ENCODE measurements at regions not wholly inside any gene's neighbourhood (a gene's known extent, or its start where the extent isn't known, plus 50 kb on each side); places are given as distances from the start of the nearest gene placed in this dataset.

DNA sequence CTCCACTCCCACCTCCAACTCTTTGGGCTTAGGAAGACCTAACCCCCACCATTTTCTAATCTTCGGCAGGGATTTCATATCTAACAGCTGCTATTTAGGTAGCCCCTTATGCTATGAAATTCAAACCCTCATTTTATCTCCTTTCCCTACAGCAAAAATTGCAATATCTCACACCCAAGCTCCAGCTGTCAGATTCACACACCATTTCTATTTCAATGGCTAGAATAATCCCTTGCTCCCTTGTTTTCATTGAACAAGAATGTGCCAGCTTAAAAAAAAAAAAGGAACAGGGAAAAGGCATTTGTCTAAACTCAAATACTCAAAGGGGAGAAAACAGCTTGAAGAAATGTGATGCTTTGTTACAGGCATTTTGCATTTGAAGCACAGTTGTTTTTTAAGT, 850.6 kb upstream of the ACVR2A start:
- Histone ChIP-seq H3K36me3 (no peaks in the 10 kb centered on the region), H3K4me3 (no peak overlapping the region)
- 23 to 47% (median 30%) methylated on average over 1 of the region's 1 CpG for WGBS, 3 donors

DNA sequence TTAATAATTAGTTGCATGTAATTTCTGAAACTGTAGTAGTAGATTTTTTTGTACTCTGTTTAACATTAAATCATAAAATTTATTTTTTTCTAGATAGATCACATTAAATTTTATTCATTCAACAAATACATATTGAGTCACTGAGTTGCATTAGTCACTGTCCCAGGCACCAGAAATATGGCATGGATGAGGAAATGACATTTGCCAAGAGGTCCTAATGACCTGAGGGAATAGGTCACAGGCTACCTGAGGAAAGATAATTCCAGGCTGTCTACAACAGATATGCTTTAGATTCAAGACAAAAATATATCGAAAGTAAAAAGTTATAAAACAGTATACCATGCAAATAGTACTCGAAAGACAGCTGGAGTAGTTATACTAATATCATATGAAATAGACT, 852.4 kb upstream of the ACVR2A start:
- Histone ChIP-seq H3K4me1 (ENCODE audit: insufficient read depth) (no peaks in the 10 kb centered on the region), H3K27me3 (no peaks in the 10 kb centered on the region), H3K4me3 (no peak overlapping the region), H3K27ac (no peak overlapping the region), H3K9me3 (no peaks in the 10 kb centered on the region), H3K36me3 (no peaks in the 10 kb centered on the region)
- no peak for TF ChIP-seq EP300 (IDR thresholded peaks at IDR 0.05)
- no peak for TF ChIP-seq POLR2A (IDR thresholded peaks at IDR 0.05)
- TF ChIP-seq, protein P1, sequence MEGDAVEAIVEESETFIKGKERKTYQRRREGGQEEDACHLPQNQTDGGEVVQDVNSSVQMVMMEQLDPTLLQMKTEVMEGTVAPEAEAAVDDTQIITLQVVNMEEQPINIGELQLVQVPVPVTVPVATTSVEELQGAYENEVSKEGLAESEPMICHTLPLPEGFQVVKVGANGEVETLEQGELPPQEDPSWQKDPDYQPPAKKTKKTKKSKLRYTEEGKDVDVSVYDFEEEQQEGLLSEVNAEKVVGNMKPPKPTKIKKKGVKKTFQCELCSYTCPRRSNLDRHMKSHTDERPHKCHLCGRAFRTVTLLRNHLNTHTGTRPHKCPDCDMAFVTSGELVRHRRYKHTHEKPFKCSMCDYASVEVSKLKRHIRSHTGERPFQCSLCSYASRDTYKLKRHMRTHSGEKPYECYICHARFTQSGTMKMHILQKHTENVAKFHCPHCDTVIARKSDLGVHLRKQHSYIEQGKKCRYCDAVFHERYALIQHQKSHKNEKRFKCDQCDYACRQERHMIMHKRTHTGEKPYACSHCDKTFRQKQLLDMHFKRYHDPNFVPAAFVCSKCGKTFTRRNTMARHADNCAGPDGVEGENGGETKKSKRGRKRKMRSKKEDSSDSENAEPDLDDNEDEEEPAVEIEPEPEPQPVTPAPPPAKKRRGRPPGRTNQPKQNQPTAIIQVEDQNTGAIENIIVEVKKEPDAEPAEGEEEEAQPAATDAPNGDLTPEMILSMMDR (IDR thresholded peaks at IDR 0.05), result no peak
- no peak for DNase-seq
- intact Hi-C loops (cut with DNase I), result no loop called here
- WGBS, 3 donors, result 90 to 98% (median 96%) methylated on average over 2 of the region's 2 CpGs

More for the DNA sequence above, 850.6 kb upstream of the ACVR2A start:
- H3K4me1 ChIP-seq (ENCODE audit: insufficient read depth), result no peaks in the 10 kb centered on the region
- H3K27me3 ChIP-seq, result no peaks in the 10 kb centered on the region
- TF ChIP-seq POLR2A (IDR thresholded peaks at IDR 0.05), result no peak
- TF ChIP-seq EP300 (IDR thresholded peaks at IDR 0.05), result no peak
- TF ChIP-seq, protein P1 (IDR thresholded peaks at IDR 0.05), result no peak
- intact Hi-C loops (cut with DNase I), result no loop called here
- no peaks in the 10 kb centered on the region for H3K9me3 ChIP-seq
- no peak overlapping the region for H3K27ac ChIP-seq
- DNase-seq, result no peak

DNA sequence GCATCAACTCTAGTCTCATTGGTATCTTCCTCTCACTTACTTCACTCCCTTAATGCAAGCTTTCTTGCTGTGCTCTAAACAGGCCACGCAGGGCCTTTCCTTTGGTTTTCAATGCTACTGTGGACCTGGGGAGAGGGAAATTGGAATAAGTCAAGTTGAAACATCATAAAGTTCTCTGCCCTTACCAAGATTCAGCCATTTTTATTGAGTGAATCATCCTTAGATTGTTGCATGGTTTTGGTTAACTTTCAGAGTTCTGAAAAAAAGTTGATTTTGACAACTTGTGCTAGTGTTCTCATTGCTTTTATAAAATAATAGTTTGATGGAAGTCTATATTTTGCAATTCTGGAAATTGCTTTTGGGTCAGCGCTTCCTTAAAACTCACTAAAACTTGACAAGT, 852.8 kb upstream of the ACVR2A start:
- no peaks in the 10 kb centered on the region for H3K4me1 ChIP-seq (ENCODE audit: insufficient read depth)
- no peaks in the 10 kb centered on the region for H3K27me3 ChIP-seq
- WGBS, 3 donors, result 92 to 98% (median 92%) methylated on average over 2 of the region's 2 CpGs
- H3K4me3 ChIP-seq, result no peak overlapping the region
- H3K27ac ChIP-seq, result no peak overlapping the region
- TF ChIP-seq POLR2A (IDR thresholded peaks at IDR 0.05) (no peak), EP300 (IDR thresholded peaks at IDR 0.05) (no peak)
- TF ChIP-seq, protein P1 (IDR thresholded peaks at IDR 0.05), result no peak
- intact Hi-C loops (cut with DNase I), result no loop called here
- no peaks in the 10 kb centered on the region for H3K36me3 ChIP-seq
- H3K9me3 ChIP-seq, result no peaks in the 10 kb centered on the region
- no peak for DNase-seq

DNA sequence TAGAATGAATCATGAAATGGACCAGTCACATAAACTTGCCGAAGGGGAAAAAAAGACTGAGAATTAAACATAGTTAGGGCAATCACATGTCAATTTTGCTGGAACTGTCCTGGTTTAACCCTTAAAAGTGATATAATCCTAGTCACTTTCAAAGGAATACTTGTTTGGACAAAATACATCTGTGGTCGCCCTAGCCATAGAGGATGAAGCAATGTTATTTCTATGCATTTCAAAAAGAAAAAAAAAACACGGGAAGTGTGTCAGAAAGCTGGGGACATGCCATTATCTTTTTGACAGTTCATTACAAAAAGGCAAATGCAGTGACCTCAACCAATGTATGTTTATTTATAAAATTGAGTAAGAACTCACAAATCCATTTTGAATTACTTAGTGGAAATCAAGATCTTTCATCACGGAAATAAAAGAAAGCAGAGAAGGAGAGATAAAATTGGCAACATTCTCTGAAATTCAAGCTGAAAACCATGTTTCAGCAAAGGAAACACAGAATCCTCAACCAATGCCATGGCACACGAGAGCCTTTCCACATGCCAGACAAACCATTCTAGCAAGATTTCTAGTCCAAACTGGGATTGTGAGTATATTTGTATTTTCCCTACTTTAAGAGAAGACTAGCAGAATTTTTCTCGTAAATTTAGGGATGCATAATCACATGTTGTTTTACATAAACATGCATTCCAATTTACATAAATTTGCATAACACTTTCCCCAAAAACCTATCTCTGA, 854.3 kb upstream of the ACVR2A start:
- 65 to 70% (median 68%) methylated on average over 6 of the region's 6 CpGs for WGBS, 3 donors
- TF ChIP-seq POLR2A (IDR thresholded peaks at IDR 0.05), result no peak
- TF ChIP-seq, protein P1 (IDR thresholded peaks at IDR 0.05), result no peak
- no peak for TF ChIP-seq EP300 (IDR thresholded peaks at IDR 0.05)
- H3K9me3 ChIP-seq, result no peaks in the 10 kb centered on the region
- no peak overlapping the region for H3K4me3 ChIP-seq
- intact Hi-C loops (cut with DNase I), result no loop called here
- H3K36me3 ChIP-seq, result no peaks in the 10 kb centered on the region
- no peak overlapping the region for H3K27ac ChIP-seq
- no peak for DNase-seq
- no peaks in the 10 kb centered on the region for H3K4me1 ChIP-seq (ENCODE audit: insufficient read depth)
- no peaks in the 10 kb centered on the region for H3K27me3 ChIP-seq
